NCI-H774 (cell line): ENCODE measurements at regions not wholly inside any gene's neighbourhood (a gene's known extent, or its start where the extent isn't known, plus 50 kb on each side); places are given as distances from the start of the nearest gene placed in this dataset.
"Not testable (repeated sequence)": the region's sequence is repeated elsewhere in the genome, so short reads cannot be mapped to it uniquely, and the experiment has no call there.

Experiments
- DNase-seq: peaks from one replicate; lab custom pipeline; 2025; lab: John Stamatoyannopoulos, UW

- no peak for DNase-seq
These were observed 61.3 kb upstream of the RNF38 start for GRCh38 chr9:36461323-36461722.

GRCh38 chr9:36458430-36458915, 58.4 kb upstream of the RNF38 start:
- not testable (repeated sequence) for DNase-seq

GRCh38 chr9:36457836-36458429, 57.9 kb upstream of the RNF38 start:
- DNase-seq, result no peak

- DNase-seq, result no peak
These were observed 56.5 kb upstream of the RNF38 start for GRCh38 chr9:36456480-36457065.

GRCh38 chr9:36451949-36452348, 51.9 kb upstream of the RNF38 start:
- no peak for DNase-seq

- DNase-seq, result peak; percentile 8
These were observed 50.2 kb upstream of the RNF38 start for GRCh38 chr9:36450110-36450732.
